ENCODE measurements at regions not wholly inside any gene's neighbourhood (a gene's known extent, or its start where the extent isn't known, plus 50 kb on each side); places are given as distances from the start of the nearest gene placed in this dataset.

DNA sequence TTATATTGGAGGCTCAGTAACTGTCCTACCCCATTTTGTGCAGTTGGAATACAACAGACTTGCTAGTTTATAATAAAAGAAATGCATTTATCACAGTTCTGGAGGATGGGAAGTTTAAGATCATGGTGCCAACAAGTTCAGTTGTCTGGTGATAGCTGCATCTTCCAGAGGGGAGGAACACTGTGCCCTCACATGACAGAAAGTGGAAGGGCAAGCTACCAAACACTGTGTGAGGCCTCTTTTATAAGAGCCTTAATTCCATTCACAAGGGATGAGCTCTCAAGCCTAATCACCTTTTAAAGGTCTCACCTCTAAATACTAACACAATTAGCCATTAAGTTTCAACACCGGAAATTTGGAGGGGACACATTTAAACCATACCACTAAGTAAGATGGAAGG lies 1073.9 kb downstream of the PLOD2 start:
- TF ChIP-seq, protein P1, sequence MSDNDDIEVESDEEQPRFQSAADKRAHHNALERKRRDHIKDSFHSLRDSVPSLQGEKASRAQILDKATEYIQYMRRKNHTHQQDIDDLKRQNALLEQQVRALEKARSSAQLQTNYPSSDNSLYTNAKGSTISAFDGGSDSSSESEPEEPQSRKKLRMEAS (IDR thresholded peaks at IDR 0.05) = no peak
- TF ChIP-seq RAD21 (IDR thresholded peaks at IDR 0.05; ENCODE audit: low read depth) (no peak), EP300 (IDR thresholded peaks at IDR 0.05; ENCODE audit: borderline replicate concordance) (no peak), YY1 (IDR thresholded peaks at IDR 0.05; ENCODE audit: low read depth) (no peak), CEBPB (IDR thresholded peaks at IDR 0.05) (no peak), TAF1 (IDR thresholded peaks at IDR 0.05; ENCODE audit: low read depth) (no peak), FOXM1 (IDR thresholded peaks at IDR 0.05; ENCODE audit: borderline replicate concordance, low read depth) (no peak), TCF12 (IDR thresholded peaks at IDR 0.05; ENCODE audit: low read depth) (no peak), CREB1 (IDR thresholded peaks at IDR 0.05; ENCODE audit: low read depth) (no peak)
- TF ChIP-seq, protein P2, sequence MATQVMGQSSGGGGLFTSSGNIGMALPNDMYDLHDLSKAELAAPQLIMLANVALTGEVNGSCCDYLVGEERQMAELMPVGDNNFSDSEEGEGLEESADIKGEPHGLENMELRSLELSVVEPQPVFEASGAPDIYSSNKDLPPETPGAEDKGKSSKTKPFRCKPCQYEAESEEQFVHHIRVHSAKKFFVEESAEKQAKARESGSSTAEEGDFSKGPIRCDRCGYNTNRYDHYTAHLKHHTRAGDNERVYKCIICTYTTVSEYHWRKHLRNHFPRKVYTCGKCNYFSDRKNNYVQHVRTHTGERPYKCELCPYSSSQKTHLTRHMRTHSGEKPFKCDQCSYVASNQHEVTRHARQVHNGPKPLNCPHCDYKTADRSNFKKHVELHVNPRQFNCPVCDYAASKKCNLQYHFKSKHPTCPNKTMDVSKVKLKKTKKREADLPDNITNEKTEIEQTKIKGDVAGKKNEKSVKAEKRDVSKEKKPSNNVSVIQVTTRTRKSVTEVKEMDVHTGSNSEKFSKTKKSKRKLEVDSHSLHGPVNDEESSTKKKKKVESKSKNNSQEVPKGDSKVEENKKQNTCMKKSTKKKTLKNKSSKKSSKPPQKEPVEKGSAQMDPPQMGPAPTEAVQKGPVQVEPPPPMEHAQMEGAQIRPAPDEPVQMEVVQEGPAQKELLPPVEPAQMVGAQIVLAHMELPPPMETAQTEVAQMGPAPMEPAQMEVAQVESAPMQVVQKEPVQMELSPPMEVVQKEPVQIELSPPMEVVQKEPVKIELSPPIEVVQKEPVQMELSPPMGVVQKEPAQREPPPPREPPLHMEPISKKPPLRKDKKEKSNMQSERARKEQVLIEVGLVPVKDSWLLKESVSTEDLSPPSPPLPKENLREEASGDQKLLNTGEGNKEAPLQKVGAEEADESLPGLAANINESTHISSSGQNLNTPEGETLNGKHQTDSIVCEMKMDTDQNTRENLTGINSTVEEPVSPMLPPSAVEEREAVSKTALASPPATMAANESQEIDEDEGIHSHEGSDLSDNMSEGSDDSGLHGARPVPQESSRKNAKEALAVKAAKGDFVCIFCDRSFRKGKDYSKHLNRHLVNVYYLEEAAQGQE (IDR thresholded peaks at IDR 0.05; ENCODE audit: low read depth) = no peak
